HT-29 (cell line): ENCODE measurements at regions not wholly inside any gene's neighbourhood (a gene's known extent, or its start where the extent isn't known, plus 50 kb on each side); places are given as distances from the start of the nearest gene placed in this dataset.
"Not testable (repeated sequence)": the region's sequence is repeated elsewhere in the genome, so short reads cannot be mapped to it uniquely, and the experiment has no call there.

Experiments
- DNase-seq: peaks from one replicate; pipeline ENCODE4 v3.0.0-alpha.2; 2015; ENCODE audit warnings: low spot score

DNA sequence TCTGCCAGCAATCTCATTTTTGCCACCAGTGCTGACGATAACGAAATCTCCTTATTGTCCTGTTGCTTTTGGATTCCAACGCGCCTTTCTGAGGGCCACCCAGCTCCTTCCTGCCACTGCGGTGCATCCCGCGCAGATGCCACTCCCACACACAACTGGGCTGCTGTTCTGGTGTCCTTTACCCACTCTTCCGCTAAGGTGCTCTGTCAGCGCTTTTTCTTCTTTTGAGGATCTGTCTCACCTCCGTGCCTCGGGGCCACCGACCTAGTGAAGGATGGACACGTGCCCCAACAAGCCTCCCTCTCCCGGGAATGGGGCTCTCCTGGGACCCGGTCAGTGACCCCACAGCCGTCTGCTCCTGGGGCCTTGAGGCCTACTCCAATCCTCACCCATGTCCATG lies 314.3 kb upstream of the COBL start:
- no peak for DNase-seq

DNA sequence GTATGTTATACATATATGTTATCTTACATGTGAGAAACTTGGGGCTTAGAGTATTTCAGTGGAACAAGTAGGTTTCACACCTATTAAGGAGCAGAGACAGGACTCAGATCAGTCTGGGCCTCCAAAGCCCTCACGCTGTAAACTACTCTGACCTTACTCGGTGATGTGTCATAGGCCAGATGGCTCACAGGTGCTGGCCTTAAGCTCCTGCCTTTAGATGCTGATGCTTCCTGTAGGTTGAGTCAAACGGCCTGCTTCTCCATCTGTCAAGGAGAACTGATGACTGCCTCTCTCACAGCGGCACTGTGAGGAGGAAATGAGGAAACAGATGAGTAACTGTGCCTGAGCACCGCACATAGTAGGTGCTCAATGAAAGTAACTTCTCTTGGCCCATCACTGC lies 312.6 kb upstream of the COBL start:
- DNase-seq: no peak

DNA sequence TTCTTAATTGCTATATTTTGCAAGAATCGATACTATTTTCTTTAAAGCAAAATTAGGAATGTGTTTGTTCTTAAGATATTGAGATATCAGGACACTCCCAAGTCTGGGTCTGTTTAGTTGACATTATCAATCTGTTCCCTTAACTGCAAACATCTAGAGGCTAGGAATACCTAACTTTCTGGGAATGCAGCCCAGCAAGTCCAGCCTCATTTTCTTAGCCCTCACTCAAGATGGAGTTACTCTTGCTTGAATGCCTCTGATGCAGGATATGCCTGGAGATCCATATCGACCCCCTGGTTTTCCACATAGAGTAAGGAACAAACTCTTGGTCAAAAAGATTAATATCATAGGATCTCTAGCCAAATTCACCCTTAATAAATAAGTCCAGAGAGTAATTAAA lies 305.3 kb upstream of the COBL start:
- no peak for DNase-seq

DNA sequence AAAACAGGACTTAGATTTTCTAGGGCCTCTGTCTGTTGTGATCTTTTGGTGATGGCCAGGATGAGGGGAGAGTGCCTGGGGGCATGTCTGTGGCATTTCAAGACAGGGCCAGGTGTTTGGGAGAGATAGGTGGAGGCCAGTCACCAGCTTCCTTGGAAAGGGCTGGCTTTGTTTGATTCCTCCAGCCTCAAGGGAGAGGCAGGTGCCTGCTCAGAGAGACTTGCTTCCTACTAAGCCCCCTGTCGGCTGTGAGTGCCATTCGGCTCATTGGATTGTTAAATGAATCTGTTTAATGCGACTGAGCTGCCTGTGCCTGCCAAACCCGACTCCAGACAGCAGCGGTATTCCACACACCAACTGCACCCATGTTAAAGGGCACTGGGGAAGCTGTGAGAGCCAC lies 304.1 kb upstream of the COBL start:
- no peak for DNase-seq

DNA sequence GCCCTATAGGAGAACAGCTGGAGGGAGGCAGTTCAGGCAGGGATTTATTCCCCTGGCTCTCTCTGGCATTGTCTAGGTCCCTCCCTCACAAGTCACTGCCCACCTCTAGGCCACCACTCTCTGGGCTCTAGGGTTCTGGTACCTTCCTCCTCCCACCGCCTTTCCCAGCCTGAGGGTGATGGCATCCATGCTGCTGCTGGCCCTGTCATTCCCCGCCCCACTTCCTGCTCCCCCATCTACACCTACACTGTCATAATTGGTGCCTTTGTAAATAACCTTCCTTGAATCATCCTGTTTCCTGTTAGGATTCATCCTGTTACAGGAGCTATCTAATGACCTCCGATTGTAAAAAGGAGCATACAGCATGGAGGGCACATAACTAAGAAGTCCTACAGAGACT lies 303.3 kb upstream of the COBL start:
- no peak for DNase-seq

DNA sequence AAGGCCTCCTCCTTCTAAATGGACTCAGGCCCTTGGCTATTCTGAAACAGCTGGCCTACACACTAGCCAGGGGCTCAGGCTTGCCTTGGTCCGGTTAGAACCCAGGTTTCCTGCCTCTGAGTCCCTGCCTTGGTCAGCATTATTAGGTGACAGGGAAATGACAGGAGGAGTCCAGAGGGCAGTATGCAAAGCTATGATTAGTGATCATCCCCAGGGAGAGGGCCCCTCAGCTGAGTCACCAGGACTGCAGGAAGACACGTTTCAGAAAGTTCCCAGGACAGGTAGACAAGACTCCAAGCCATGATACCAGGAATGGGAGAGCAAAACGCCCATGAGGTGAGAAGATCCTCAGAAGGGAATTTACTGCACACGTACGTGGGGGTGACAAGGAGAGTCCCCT lies 301.1 kb upstream of the COBL start:
- DNase-seq: no peak

DNA sequence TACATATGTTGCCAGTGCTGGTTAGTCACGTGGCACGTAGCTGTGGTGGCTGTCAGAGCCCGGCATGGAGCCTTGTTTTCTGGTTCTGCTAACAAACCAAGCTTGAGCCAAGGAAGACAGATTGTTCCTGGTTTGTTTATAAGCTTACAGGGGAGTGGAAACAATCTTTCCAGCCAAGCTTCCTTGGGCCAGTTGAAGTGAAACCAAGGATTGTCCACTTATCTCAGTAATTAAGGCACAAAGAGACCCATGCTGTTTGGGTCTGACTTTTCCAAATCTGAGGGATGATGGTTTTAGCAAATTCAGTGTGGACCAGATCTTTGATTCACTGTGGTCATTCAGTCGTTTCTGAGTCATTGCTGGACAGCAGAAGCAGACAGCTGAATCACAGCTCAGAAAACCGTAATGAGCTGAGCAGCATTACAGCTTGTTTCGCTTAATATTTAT lies 297.3 kb upstream of the COBL start:
- no peak for DNase-seq

DNA sequence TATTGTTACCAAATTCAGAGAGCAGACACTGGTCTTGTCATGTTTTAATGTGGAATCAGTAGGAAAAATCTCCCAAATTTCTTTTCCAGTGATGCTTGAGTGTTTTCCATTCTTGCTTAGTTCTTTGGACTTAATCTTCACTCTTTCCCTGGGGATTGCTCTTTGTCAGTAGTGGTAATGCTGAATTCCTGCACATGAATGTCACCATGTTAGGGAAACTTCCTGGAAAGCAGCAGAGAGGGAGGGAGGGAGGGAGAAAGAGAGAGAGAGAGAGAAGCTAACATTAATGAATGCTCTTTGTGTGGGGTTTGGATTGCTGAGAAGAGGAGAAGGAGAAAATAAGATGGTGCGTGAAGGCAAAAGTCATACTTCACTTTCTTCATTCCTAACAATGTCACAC lies 295.3 kb upstream of the COBL start:
- no peak for DNase-seq

DNA sequence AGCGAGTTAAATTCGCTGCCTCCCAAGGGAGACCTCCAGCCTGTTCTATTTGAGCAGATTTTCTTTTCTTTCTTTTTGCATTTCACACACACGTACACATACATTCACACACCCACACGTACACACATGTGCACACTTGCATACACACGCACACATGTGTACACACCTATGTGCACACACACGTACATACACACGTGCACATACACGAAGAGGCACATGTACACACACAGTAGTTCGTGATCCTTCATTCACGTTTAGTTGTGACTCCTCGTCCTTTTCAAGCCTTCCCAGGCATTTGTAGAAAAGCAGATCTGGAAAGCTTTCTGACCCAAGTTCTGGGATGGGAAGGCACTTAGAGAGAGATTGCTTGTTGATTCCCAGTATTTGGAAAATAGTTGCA lies 290.8 kb upstream of the COBL start:
- DNase-seq: no peak

DNA sequence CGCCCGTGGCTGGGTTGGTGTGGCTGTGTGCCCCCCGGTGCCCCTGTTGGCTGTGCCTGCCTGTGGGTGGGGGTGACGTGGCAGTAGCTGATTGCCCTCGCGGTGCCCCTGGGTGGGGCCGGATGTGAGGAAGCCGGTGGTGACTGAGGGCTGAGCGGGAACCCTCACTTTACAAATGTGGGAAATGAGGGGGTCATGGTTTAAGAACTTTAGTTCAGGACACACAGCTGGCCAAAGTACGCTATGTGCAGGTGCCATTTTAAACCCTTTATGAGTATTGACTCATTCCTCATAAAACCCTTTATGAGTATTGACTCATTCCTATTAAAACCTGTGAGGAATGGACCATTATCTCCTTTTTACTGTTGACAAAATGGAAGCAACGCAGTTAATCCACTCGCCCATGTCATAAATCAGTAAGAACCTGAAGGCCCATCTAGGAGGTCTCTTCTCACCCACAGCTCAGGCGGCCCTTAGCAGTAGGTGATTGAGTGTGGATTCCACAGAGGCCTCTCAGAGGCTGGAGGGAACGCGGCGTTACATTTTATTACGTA lies 290.1 kb upstream of the COBL start:
- peak; percentile 97 for DNase-seq

DNA sequence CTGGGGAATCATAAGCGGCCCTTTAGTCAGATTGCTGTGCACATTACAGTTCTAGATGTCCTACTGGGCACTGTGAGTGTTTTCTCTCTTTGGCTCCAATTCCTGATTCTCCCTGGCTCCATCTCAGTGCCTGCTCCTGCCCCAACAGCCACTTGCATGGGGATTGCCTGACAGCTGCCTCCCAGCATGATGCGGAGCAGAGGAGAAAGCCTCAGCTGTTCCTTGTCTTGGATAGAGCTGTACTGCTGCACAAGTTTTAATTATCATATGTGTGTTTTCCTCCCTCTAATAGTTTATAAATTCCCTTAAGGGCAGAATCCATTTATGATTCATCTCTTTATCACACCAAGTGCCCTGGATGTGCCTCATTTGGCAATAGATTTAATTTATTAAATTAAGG lies 285.8 kb upstream of the COBL start:
- DNase-seq: no peak

DNA sequence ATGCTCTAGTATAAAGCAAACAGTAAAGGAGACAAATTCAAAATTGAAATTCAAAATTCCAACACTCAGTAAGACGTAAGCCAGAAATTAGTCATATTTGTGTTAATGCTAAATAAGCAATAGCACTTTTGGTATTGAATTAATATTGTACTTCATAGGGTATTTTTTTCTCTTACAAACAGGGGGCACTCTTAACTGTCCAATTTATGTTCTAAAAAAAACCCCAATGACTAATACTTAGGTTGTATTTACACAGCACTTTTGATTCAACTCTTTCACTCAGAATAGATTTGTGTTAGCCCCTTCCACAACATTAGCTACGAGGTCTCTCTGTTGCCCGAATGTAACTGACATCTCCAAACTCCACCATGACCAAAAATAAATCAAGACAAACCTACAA lies 284.9 kb upstream of the COBL start:
- peak; percentile 30 for DNase-seq

DNA sequence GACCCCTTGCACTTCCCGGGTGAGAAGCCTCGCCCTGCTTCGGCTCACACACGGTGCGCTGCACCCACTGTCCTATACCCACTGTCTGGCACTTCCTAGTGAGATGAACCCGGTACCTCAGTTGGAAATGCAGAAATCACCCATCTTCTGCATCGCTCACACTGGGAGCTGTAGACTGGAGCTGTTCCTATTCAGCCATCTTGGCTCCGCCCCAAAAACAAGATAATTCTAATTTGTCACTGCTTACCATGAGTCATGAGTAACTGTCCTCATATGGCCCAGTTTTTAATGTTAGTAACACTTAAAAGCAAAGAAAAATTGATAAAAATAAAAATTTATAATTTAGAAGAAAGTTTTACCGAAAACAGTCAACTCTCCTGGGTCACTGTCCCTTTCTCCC lies 283.3 kb upstream of the COBL start:
- DNase-seq: not testable (repeated sequence)

DNA sequence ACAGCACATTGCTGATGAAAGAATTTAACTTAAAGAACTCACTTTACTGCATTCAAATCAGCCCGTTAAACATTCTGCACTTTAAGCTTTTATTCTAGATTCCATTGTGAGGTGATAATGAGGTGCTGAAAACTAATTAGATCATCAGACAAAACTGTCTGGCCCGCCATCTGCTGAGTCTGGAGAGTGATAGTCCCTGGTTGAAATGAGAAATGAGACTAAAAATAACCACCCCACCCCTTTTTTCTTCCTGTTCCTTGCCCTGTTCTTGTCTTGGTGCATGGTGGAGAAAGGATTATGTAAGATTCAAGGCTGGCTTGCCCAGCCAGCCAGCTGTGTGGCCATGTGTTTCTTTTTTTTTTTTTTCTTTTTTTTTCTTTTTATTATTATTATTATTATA lies 277.0 kb upstream of the COBL start:
- peak; percentile 17 for DNase-seq

DNA sequence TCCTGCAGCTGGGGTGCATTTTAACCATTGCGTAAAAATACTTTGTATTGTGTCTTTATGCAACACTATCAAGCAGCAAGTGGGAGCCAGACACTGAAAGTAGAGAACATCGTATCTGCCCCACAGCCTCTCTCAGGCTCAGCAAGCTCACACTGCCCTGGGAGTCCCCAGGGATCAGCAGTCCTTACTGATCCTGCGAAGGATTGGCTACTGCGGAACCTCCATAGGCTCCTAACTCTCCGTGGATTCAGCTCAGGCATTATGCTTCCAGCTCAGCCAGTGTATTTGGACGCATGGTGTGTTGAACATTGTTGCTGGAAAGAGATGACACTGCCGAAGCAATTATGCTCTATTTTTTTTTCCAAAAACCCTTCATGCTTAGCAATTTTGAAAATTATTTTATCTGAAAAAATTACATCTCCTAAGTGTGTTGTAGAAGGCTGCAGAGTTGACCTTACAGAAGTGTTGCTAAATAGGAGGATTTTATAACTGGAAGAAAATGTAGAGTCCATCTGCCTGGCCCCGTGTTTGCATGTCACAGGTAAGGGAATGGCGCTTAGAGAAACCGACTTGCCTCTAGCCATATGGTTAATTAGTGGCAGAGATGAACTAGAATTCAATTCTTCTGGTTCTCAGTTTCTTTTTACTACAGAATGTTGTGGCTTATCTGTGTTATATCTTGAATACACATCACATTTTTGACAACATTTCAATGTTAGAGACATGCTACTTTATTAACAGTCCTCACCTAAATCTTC lies 276.4 kb upstream of the COBL start:
- no peak for DNase-seq

DNA sequence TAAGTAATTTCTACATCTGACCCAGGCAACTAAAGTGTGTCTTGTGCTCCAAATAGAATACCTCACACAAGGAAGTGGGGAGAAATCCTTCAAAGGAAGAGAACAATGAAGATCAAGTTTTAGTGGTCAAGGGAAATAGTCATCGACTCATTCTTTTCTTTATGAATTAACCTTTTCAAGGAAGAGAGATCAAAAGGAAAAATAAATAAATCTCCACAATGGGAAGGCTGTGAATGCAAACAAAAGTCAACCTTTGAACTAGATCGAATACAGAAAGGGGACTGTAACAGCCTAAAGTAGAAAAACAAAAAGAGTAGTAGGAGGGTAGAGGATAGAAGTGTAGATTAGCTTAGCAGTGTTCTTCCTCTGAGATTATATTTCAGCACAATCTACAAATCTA lies 274.6 kb upstream of the COBL start:
- peak; percentile 82 for DNase-seq

DNA sequence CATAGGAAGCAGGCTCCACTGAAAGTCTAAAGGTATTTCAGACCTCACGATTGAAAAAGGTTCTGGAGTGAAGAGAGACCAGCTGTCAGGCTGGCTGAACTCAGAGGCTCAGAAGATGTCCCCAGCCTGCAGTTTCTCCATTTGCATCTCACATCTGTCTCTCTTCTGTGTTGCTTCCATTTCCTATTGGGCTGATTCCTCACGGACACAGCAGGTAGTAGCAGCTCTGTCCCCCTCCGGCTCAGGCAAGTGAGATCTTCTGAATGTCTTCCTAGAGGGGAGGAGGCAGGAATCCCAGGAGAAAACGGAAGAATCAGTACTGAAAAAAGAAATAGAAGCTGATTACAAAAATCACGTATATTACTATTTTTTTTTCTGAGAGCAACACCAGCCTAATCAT lies 274.1 kb upstream of the COBL start:
- DNase-seq: peak; percentile 62

DNA sequence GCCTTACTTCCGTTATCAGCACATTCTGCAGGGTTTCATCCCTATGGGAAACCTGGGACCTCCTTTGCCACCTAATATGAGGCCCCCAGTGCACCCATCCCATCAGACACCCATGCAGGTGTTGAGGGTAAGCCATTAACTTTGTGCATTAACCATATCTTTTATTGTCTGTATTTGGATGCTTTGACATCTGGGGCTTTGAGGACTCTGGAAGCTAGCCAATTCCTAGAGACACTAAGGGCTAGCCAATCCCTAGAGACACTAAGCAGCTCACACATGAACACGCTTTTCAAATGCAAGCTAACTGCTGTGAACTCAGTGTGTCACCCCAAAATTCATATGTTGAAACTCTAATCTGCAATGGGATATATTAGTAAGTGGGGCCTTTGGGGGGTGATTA lies 272.5 kb upstream of the COBL start:
- DNase-seq: no peak

DNA sequence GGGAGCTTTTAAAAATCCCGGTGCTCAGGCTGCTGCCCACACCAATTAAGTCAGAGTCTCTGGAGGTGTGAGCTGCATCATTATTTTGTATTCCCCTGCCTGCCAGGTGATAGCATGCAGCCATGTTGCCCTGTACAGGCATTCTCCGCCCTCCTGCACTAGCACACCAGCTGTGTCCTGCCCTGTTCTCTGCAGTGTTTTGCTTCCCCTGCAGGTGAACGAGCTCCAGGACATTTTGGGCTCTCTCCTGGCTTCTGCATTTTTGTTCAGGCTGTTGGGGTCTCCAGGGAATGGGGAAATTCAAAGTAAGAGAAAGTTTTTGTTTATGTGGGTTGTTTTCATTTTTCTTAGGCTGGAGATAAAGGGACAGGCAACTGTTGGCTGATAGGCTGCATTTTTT lies 271.0 kb upstream of the COBL start:
- DNase-seq: no peak

DNA sequence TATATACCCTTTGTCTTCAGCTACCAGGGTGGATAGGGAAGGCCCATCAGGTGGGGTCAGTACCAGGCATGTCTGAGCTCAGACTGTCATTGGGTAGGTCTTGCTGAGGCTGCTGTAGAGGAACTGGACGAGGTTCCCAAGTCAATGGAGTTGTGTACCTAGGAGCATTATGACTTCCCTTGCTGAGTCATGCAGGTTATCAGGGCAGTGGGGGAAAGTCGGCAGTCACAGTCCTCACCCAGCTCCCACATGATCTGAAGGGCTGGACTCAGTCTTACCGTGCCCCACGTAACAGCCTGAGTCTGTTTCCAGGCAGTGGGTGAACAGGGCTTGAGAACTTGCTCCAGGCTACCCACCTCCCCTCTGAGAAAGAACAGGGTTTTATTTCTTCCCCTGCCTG lies 260.8 kb upstream of the COBL start:
- peak; percentile 47 for DNase-seq

DNA sequence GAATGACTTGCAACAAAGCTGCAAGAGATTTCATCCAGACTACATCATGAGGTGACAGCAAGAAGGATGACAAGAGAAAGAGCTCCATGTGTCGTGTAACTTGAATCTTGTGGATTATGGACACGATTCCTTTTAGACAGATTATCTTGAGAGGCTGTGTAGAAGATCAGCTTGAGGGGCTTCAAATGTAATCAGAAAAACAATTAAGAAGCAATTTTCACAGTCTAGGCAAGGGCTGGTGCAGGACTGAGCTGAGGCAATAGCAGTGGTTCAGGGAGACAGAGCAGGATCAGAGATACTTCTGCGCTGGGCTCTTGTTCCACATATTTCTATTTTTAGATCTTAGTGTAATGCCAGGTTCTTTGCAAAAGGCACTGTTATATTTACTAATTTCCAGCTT lies 253.0 kb upstream of the COBL start:
- DNase-seq: no peak

DNA sequence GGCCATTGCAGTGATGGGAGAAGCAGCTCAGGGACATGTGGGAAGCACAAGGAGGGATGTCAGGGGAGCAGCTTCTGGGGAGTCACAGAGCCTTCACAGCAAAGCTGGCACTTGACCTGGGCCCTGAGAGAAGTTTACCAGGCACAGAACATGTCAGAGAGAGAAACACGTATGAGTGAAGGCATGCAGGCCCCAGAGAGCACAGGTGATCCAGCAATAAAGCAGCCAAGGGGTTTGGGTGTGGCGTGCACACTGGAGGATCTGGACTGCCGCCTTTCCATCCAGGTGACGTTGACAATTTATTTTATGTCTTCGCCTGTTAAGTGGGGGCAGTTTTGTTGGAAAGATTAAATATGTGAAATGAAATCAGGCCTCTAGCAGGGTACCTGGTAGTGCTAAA lies 252.6 kb upstream of the COBL start:
- no peak for DNase-seq

DNA sequence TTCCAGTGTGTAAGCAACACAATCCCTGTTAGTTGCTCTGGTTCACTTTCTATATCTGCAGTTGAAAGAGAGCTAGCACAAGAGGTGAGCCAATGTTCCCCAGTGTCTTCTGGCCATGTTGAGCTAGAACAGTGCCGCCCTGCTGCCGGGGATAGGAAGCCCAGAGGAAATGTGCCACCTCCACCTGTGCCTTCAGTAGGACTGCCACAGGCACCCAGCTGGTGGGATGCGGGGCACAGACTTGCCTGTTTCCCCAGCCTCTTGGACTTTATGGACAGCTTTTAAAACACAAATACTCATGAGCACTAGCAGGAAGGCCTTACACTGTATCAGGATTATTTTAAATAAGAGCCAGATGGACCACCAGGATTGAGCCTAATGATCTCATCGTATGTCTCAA lies 234.5 kb upstream of the COBL start:
- no peak for DNase-seq

DNA sequence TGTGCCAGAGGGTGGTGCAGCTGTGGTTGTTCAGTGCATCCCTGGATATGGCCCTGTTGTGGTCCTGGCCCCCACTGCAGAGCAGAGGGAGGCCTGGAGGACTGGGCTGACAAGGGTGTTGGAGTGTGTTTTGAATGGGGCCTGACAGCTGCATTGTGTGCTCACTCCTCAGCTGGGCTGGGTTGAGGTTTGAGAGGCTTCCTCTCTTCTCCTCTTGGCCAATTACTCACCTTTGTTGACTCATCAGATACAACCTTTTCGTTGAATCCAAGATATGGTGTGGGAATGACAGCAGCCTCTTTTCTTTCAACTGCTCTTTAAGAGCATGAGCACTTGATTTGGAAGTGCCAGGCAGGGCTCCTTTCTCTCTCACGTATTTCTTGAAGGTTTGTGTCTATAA lies 228.5 kb upstream of the COBL start:
- DNase-seq: no peak
